ENCODE measurements at regions not wholly inside any gene's neighbourhood (a gene's known extent, or its start where the extent isn't known, plus 50 kb on each side); places are given as distances from the start of the nearest gene placed in this dataset.

DNA sequence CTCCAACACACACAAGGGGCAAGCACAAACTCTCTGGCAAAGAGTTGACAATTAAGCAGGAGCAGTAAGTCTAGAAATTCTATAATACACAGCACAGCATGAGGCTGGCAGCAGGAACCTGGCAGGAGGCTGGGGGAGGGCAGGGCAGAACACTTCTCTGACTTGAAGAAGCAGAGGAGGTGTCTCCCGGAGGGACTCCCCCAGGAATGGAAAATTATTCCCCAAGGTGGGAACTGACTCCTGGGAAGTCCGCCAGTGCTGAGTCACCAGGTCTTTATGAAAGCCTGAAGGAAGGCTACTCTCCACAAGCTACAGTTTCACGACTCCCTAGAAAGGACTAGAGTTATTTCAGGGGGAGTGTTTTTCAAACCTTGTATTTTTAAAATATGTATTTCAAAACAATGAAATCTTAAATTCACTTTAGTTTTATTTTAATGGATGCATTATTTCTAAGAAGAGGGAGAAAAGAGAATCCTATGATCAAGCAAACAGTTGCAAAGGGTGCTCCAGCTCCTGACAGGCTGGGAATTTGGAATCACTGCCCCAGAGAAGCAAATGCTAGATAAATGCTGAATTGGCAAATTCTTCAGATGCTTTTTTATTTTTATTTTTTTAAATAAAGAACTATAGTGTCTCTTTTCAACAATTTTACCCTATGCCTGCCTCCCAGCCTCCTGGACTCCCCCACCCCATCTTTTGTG lies 192.8 kb downstream of the LY86 start:
- no peak overlapping the region for H3K4me3 Mint-ChIP-seq
- H3K36me3 Mint-ChIP-seq, result no peaks in the 10 kb centered on the region
- no peak overlapping the region for H3K27ac Mint-ChIP-seq
- H3K9me3 Mint-ChIP-seq, result peaks cover 5% of the 10 kb centered on the region
- H3K4me1 Mint-ChIP-seq, result no peaks in the 10 kb centered on the region
- no peak for ATAC-seq
- peaks cover 33% of the 10 kb centered on the region for H3K27me3 Mint-ChIP-seq

DNA sequence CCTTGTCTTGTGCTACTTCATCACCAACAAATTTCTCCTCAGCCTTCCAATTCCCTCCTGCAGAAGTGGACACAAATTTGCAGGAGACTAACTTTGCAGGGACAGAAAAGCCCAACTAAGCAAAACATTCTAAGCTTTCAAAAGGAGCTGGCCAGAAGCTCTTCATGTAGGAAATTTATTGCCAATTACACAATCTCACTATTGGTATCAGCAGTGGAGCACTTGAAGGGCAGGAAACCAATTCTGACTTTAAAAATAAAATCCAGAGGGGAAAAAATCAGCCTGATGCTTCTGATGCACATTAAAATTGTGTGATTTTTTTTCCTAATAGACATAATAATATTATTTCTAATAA lies 193.3 kb downstream of the LY86 start:
- Mint-ChIP-seq H3K9me3 (peaks cover 2% of the 10 kb centered on the region), H3K27me3 (peaks cover 28% of the 10 kb centered on the region), H3K4me3 (no peak overlapping the region), H3K4me1 (no peaks in the 10 kb centered on the region), H3K27ac (no peak overlapping the region), H3K36me3 (no peaks in the 10 kb centered on the region)
- ATAC-seq, result no peak

DNA sequence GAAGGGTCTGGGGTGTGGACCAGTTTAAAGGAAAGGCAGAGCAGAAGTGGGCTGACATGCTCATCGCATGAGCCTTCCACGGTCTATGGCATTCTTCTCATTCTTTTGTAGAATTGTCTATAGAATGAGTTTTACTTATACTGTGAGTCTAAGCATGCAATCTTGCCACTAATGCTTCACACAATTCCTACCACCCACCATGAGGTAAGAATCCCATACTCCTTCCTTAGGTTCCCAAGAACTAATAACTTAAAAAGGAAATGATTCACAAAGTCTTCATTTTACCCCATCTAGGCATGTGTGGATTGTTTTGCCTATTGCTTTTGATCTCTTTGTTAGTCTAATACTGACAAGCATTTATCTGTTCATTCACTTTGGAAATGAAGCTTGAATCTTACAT lies 195.2 kb downstream of the LY86 start:
- peaks cover 15% of the 10 kb centered on the region for H3K27me3 Mint-ChIP-seq
- no peak overlapping the region for H3K4me3 Mint-ChIP-seq
- no peak for ATAC-seq
- no peaks in the 10 kb centered on the region for H3K4me1 Mint-ChIP-seq
- H3K9me3 Mint-ChIP-seq, result no peaks in the 10 kb centered on the region
- H3K36me3 Mint-ChIP-seq, result no peaks in the 10 kb centered on the region
- no peak overlapping the region for H3K27ac Mint-ChIP-seq

DNA sequence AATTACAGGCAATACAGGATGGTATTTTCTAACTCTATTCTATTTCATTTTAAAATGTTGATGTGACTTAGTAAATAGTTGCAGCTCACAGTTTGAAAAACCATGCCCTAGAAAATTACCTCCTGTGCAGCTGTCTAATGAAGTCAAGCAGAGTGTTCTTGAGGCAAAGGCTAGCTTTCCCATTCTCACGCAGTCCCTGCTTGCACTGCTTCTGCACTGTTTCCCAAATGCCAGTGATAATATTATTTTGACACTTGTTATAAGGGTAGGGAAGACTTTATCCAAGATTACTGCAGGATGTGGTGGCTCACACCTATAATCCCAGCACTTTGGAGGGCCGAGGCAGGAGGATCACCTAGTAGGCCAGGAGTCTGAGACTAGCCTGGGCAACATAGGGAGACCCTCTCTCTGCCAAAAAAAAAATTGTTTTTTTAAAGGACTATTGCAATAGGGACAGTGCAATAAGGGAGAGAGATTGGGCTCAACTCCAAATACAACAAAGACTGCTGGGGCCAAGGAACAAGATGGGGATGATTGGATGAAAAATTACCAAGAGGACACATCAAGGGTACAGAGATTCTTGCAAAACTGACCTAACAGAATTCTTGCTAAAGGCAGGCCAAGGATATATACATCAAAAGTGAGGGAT lies 196.1 kb downstream of the LY86 start:
- no peaks in the 10 kb centered on the region for H3K36me3 Mint-ChIP-seq
- H3K9me3 Mint-ChIP-seq, result no peaks in the 10 kb centered on the region
- peaks cover 5% of the 10 kb centered on the region for H3K27me3 Mint-ChIP-seq
- no peak for ATAC-seq
- no peak overlapping the region for H3K4me3 Mint-ChIP-seq
- H3K27ac Mint-ChIP-seq, result no peak overlapping the region
- H3K4me1 Mint-ChIP-seq, result no peaks in the 10 kb centered on the region

DNA sequence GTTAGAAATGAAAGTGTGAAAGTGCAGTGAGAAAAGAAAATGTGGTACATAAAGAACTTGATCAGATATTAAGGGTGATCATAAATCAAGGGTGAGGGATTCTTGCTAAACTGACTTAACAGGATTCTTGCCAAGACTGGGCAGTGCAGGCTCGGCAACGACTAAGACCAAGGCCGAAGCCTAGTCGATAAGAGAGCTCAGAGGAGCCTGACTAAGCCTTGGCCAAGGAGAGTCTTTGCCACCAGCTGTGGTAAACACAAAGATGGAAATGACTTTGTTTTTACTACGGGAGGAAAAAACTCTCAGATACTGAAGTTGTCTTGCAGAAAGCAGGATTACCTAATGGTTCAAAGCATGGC lies 196.6 kb downstream of the LY86 start:
- Mint-ChIP-seq H3K36me3 (no peaks in the 10 kb centered on the region), H3K9me3 (no peaks in the 10 kb centered on the region), H3K4me3 (no peak overlapping the region), H3K27me3 (peaks cover under 1% of the 10 kb centered on the region), H3K27ac (no peak overlapping the region), H3K4me1 (no peaks in the 10 kb centered on the region)
- no peak for ATAC-seq

DNA sequence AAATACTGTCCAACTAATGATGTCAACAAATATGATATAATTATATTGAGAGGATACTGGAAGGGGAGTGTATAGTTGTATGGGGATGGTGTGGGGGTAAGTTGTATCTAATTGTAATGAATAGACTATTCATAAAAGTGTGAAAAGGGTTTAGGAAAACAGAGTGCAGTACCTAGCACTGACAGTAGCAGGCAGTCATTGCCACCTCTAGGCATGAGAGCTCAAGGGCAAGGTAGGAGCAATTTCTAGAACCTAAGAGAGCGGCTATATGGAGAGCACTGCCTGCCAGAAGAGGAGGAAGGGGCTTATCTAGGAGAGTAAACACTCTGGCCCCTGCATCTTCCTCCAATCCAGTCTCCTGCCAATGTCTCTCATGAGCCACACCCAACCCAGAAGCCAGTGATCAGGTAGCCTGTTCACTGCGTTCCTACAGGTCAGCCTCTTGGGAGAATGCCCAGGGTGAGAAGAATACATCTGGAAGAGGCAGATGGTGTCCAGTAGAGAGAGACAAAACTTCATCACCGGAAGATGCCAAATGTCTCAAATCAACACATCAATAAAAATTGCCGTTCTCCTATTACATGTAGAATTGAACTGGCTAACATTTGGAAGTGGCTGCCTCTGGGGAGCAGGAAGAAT lies 200.0 kb downstream of the LY86 start:
- ATAC-seq, result peak; percentile 53
- peaks cover 2% of the 10 kb centered on the region for H3K4me1 Mint-ChIP-seq
- no peaks in the 10 kb centered on the region for H3K9me3 Mint-ChIP-seq
- no peaks in the 10 kb centered on the region for H3K36me3 Mint-ChIP-seq
- no peak overlapping the region for H3K4me3 Mint-ChIP-seq
- no peaks in the 10 kb centered on the region for H3K27me3 Mint-ChIP-seq
- H3K27ac Mint-ChIP-seq, result peak overlapping the region; percentile 9

DNA sequence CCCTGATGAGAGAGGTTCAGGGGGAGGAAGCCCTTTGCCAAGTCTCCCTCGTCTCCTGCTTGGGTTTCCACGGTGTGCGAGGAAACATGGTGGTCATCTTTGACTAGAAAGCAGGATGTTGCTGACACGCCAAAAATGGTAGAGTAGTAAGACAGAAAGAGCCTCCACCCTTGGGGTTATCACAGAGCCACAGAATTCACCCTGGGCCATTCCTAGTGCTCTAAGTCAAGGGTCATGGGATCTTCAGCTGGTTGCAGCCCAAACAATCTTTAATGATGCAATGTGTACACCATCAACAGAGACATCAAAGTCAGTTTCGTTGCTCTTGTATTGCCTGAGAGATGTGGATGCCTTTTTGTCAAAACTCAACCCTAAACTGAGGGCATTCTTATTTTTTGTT lies 201.9 kb downstream of the LY86 start:
- H3K4me1 Mint-ChIP-seq, result peaks cover 9% of the 10 kb centered on the region
- no peak for ATAC-seq
- H3K36me3 Mint-ChIP-seq, result no peaks in the 10 kb centered on the region
- no peaks in the 10 kb centered on the region for H3K9me3 Mint-ChIP-seq
- no peaks in the 10 kb centered on the region for H3K27me3 Mint-ChIP-seq
- H3K27ac Mint-ChIP-seq, result no peak overlapping the region
- no peak overlapping the region for H3K4me3 Mint-ChIP-seq

DNA sequence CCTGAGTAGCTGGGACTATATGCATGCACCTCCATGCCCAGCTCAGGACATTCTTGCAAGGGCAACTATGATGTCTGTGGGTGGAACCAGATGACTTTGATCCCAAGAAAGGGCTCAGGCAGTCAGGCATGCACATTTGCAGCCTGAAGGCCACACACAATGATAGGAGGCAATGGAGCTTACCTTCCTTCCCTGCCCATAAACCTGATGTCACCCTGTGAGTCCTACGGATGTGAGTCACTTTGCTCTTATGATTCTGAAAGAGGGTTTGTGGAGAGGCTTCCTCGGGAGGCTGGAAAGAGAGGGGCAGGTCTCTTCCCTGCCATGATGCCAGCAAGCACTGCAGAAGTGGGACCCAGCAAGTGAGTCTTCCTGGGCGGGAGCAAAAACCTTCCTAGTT lies 202.4 kb downstream of the LY86 start:
- no peak for ATAC-seq
- H3K27ac Mint-ChIP-seq, result no peak overlapping the region
- peaks cover 9% of the 10 kb centered on the region for H3K4me1 Mint-ChIP-seq
- no peaks in the 10 kb centered on the region for H3K36me3 Mint-ChIP-seq
- H3K4me3 Mint-ChIP-seq, result no peak overlapping the region
- H3K9me3 Mint-ChIP-seq, result no peaks in the 10 kb centered on the region
- H3K27me3 Mint-ChIP-seq, result no peaks in the 10 kb centered on the region

DNA sequence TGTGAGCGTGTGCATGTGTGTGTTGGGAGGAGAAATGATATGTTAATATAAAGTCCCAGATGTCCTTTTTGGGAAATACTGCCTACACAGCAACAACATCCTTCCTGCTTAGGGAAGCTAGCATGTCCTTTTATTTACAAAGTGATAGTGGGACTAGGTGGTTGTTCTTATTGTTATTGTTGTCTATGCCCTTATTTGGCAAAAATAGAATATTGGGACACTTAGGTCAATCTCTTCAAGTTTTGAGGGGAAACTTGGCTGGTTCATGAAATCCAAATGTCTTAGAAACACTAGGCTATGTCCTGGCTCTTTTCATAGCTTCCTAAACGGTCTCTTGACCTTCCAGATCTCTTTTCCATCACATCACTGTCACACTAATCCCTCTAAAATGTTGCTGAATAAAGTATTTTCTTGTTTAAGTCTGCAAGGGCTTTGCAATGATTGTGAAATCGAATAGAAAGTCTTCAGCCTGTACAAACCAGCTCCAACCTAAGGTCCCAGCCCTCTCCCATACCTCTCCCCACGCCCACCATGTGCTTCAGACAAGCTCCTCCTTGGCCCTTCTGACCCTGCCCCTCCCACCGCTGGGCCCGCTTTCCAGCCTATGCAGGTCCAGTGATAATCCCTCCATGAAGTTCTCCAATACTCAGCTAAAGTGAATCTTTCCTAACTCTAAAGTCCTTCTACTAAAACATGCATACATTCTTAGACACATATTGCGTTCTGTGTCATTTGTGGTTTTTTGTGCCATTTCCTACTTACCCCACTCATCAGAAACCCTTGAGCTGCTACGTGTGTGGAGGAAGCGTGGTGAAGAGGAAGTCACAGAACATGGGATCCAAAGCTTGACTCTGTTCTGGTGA lies 205.1 kb downstream of the LY86 start:
- peak; percentile 65 for ATAC-seq
- Mint-ChIP-seq H3K36me3 (no peaks in the 10 kb centered on the region), H3K27ac (no peak overlapping the region), H3K4me3 (no peak overlapping the region), H3K4me1 (peaks cover 30% of the 10 kb centered on the region), H3K9me3 (no peaks in the 10 kb centered on the region), H3K27me3 (no peaks in the 10 kb centered on the region)

DNA sequence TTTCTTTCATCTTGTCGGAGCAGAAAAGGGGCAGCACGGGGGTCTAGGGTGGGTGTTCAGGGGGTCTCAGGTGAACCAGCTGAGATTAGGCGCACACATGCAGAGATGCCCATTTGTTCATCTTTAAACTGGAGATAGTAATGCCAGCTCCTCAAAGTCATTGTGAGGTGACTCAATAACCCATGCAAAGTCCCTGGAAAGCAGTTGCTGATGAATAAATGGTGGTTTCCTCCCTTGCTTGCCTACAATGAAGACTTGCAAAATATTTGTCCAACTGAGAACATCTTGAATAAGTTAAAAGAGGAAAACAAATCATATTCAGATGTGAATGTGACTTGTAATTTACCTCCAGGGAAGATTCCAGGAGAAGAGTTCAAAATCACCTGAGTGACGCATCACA lies 206.9 kb downstream of the LY86 start:
- Mint-ChIP-seq H3K27me3 (no peaks in the 10 kb centered on the region), H3K27ac (no peak overlapping the region), H3K9me3 (no peaks in the 10 kb centered on the region), H3K4me3 (no peak overlapping the region), H3K4me1 (peaks cover 48% of the 10 kb centered on the region), H3K36me3 (no peaks in the 10 kb centered on the region)
- no peak for ATAC-seq

DNA sequence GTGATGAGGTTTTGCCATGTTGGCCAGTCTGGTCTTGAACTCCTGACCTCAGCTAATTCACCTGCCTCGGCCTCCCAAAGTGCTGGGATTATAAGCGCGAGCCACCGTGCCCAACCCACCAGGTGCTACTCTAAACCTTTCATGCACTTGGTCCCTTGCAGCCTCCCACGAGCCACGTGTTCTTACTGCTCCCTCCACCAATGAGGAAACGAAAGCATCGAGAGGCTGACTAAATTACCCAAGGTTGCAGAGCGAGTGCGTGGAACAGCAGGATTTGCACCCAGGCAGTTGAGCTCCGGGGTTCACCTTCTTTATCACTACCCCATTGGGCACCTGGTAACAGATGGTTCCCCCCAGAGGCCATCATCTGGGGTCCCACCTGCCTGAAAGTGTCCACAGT lies 208.3 kb downstream of the LY86 start:
- H3K4me1 Mint-ChIP-seq, result peaks cover 61% of the 10 kb centered on the region
- no peaks in the 10 kb centered on the region for H3K36me3 Mint-ChIP-seq
- H3K27ac Mint-ChIP-seq, result no peak overlapping the region
- H3K9me3 Mint-ChIP-seq, result no peaks in the 10 kb centered on the region
- H3K27me3 Mint-ChIP-seq, result no peaks in the 10 kb centered on the region
- H3K4me3 Mint-ChIP-seq, result no peak overlapping the region
- ATAC-seq, result no peak

DNA sequence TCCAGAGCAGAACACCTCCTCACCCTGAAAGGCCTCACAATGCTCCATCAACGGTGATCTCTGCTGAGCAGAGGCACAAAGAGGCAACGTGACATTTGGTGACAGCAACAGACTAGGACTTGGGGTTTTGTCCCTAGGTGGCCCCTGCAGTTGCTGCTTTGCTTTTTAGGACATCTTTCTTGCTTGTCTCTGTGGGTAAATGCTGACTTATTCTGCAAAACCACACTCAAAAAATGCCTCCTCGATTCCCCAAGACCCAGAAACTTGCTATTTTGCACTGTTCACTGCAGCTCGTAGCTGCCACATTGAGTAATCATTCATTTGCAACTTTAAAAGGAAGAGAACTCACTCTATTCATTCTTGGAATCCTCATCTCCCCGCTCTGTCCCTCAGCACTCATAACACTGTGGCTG lies 209.9 kb downstream of the LY86 start:
- Mint-ChIP-seq H3K27ac (peak overlapping the region; percentile 45), H3K36me3 (no peaks in the 10 kb centered on the region), H3K4me1 (peaks cover 70% of the 10 kb centered on the region), H3K9me3 (no peaks in the 10 kb centered on the region), H3K4me3 (no peak overlapping the region), H3K27me3 (no peaks in the 10 kb centered on the region)
- ATAC-seq, result peak; percentile 62

DNA sequence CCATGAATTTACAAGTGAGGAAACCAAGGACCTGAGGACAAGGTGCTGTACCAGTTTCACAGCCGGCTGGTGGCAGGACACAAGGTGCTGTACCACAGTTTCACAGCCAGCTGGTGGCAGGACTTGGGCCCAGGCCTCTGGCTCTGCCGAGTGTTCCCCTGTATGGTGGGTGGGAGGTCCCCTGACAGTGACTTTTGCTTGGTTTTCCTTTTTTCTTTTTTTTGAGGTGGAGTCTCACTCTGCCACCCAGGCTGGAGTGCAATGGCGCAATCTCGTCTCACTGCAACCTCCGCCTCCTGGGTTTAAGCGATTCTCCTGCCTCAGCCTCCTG lies 212.4 kb downstream of the LY86 start:
- Mint-ChIP-seq H3K4me1 (peaks cover 83% of the 10 kb centered on the region), H3K9me3 (no peaks in the 10 kb centered on the region), H3K27me3 (no peaks in the 10 kb centered on the region), H3K27ac (peak overlapping the region; percentile 45), H3K4me3 (no peak overlapping the region), H3K36me3 (no peaks in the 10 kb centered on the region)
- ATAC-seq, result no peak

DNA sequence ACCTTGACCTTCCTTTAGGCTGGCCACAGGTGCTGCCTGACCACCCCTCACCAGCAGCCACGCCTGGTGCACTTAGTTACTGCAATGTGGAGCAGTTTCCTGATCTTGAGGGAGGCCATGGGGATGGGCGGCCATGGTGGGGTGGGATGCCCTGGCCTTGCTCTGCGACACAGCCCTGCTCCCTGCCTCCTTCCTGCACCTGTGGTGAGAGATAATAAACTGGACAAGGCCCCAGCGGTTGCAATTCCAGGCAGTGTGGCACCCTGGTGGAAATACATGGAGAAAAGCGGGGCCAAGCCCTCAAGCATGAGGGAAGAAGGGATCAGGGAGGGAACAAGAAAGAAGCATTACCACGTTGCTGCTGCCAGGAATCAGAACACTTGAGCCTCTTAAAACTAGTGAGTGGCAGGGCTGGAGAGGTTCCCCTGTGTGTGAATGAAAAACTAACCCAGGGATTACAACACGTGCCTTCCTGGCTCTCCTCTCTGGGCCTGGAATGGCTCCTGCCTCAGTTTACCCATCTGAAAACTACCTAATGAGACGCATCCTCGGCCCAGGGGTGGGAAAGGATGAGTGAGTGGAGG lies 213.2 kb downstream of the LY86 start:
- ATAC-seq, result no peak
- peak overlapping the region; percentile 42 for H3K27ac Mint-ChIP-seq
- H3K27me3 Mint-ChIP-seq, result no peaks in the 10 kb centered on the region
- no peak overlapping the region for H3K4me3 Mint-ChIP-seq
- no peaks in the 10 kb centered on the region for H3K9me3 Mint-ChIP-seq
- H3K36me3 Mint-ChIP-seq, result no peaks in the 10 kb centered on the region
- peaks cover 88% of the 10 kb centered on the region for H3K4me1 Mint-ChIP-seq
